ENCODE measurements at regions not wholly inside any gene's neighbourhood (a gene's known extent, or its start where the extent isn't known, plus 50 kb on each side); places are given as distances from the start of the nearest gene placed in this dataset.
A peak's percentile ranks its signal among the peaks of the same experiment; 100 is the strongest.
"Not testable (repeated sequence)": the region's sequence is repeated elsewhere in the genome, so short reads cannot be mapped to it uniquely, and the experiment has no call there.

DNA sequence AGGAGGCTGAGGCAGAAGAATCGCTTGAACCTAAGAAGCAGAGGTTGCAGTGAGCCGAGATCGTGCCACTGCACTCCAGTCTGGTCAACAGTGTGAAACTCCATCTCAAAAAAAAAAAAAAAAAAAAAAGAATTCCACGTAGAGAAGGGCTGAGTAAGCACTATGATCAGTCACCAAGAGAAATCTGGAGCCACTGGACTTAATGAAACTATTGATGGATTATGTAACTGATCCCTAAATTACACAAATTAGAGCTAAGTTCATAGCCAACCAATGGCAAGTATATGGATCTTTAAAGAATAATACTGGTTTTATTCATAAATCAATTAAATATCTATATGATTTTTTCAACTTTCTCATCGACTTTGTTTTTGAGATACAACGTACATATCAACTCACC lies 72.2 kb upstream of the ABLIM1 start:
- 91% methylated on average over 6 of the region's 6 CpGs for WGBS
- intact Hi-C loops (cut with DNase I) = no loop called here
- Histone ChIP-seq H3K9me3 (ENCODE audit: control insufficient read depth, low read length) (no peaks in the 10 kb centered on the region), H3K4me1 (ENCODE audit: control insufficient read depth, insufficient read depth, low read length) (peaks cover 5% of the 10 kb centered on the region), H3K27ac (ENCODE audit: low read length) (no peak overlapping the region), H3K27me3 (ENCODE audit: control insufficient read depth, insufficient read depth) (no peaks in the 10 kb centered on the region), H3K4me3 (ENCODE audit: low read length) (no peak overlapping the region)
- DNase-seq (no peak), ATAC-seq (no peak)

DNA sequence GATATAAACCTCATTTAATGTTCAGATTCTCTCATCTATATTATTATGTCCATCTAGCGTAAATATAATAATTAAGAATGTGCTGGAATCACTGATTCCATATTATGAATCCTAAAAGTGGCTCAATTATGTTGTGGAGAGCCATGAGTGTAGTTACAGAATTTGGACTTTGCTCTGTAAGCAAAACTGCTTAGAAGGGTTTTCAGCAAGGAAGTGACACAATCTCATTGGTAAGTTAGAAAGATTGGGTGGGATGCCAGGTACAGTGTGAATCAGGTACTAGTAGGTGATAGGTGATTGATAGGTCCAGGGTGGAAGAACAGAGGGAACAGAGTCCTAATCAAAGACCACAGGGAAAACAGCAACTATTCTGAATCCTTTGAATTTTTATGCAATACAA lies 74.9 kb upstream of the ABLIM1 start:
- no peak overlapping the region for H3K27ac ChIP-seq (ENCODE audit: low read length)
- no peak for ATAC-seq
- intact Hi-C loops (cut with DNase I) = no loop called here

DNA sequence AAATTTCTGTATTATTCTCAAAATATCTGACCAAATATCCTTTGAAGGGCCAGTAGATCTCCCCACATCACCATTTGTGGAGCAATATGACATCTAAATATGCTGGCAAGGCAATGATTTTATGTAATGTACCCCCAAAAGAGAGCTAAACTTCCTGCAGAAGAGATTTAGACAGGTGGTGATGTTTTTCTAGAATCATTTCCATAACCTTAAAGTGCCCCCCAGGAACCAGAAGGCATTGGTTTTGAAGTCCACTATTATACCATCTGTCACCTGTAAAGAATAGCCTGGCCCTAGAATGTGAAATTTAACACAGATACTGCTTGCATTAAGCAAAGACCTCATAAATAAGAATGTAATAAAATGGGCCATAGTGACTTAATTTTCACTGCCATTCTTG lies 77.9 kb upstream of the ABLIM1 start:
- Histone ChIP-seq H3K4me1 (ENCODE audit: control insufficient read depth, insufficient read depth, low read length) (peaks cover 3% of the 10 kb centered on the region), H3K4me3 (ENCODE audit: low read length) (no peak overlapping the region), H3K27me3 (ENCODE audit: control insufficient read depth, insufficient read depth) (no peaks in the 10 kb centered on the region), H3K27ac (ENCODE audit: low read length) (no peak overlapping the region), H3K9me3 (ENCODE audit: control insufficient read depth, low read length) (no peaks in the 10 kb centered on the region)
- DNase-seq (no peak), ATAC-seq (no peak)
- intact Hi-C loops (cut with DNase I) = no loop called here

More for the DNA sequence above, 74.9 kb upstream of the ABLIM1 start:
- DNase-seq = no peak
- H3K4me3 ChIP-seq (ENCODE audit: low read length) = no peak overlapping the region
- 98% methylated on average over 1 of the region's 1 CpG for WGBS
- no peaks in the 10 kb centered on the region for H3K27me3 ChIP-seq (ENCODE audit: control insufficient read depth, insufficient read depth)
- no peaks in the 10 kb centered on the region for H3K9me3 ChIP-seq (ENCODE audit: control insufficient read depth, low read length)
- peaks cover 3% of the 10 kb centered on the region for H3K4me1 ChIP-seq (ENCODE audit: control insufficient read depth, insufficient read depth, low read length)

DNA sequence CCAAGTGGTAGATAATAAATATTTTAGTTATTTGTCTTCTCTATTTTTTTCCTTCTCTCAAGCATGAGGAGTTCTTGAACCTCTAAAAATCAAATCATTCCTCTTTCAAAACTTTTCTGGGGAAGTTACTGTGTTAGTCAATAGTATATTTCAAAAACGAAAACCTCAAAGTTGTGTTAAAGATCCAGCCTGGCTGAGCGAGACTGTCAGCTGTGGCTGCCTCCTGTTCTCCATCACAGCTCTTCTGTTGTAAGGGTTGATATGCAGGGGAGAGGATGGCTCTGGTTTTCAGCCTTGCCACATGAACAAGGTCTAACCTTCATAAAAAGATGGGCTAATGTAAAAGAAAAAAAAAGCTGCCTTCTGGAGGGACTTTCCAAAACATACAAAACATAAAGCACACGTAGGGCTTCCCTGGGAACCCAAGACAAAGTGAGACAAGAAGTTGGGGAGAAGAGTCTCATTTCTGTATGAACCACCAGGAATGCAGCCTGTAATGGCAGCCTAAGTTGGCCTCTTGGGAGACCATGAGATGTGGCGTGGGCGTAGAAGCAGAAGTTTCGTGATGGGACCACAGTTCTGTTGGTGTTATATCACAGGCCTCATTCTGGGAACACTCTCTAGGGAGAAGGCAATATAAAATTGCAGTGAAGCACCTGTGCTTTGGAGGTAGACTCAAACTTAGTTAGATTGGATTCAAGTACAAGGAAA lies 77.9 kb upstream of the FHIP2A start:
- Histone ChIP-seq H3K4me1 (ENCODE audit: control insufficient read depth, insufficient read depth, low read length) (no peaks in the 10 kb centered on the region), H3K9me3 (ENCODE audit: control insufficient read depth, low read length) (no peaks in the 10 kb centered on the region), H3K27me3 (ENCODE audit: control insufficient read depth, insufficient read depth) (no peaks in the 10 kb centered on the region), H3K27ac (ENCODE audit: low read length) (no peak overlapping the region), H3K4me3 (ENCODE audit: low read length) (no peak overlapping the region)
- WGBS = 76% methylated on average over 6 of the region's 6 CpGs
- no peak for DNase-seq
- intact Hi-C loops (cut with DNase I) = no loop called here
- ATAC-seq = no peak

DNA sequence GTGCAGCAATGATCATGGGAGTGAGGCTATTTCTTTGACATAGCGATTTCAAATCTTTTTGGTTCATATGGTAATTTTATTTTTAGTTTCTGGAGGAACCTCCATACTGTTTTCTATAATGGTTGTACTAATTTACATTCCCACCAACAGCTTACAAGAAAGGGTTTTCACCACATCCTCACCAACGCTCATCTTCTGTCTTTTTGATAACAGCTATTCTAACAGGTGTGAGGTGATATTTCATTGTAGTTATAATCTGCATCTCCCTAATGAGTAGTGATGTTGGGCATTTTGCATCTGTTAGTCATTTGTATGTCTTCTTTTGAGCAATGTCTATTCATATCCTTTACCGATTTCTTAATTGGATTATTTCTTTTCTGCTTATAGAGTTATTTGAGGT lies 75.0 kb upstream of the FHIP2A start:
- WGBS = 81% methylated on average over 3 of the region's 3 CpGs
- intact Hi-C loops (cut with DNase I) = no loop called here
- ATAC-seq (no peak), DNase-seq (no peak)
- H3K4me1 ChIP-seq (ENCODE audit: control insufficient read depth, insufficient read depth, low read length) = peaks cover 3% of the 10 kb centered on the region
- no peaks in the 10 kb centered on the region for H3K9me3 ChIP-seq (ENCODE audit: control insufficient read depth, low read length)
- H3K27me3 ChIP-seq (ENCODE audit: control insufficient read depth, insufficient read depth) = no peaks in the 10 kb centered on the region
- H3K27ac ChIP-seq (ENCODE audit: low read length) = no peak overlapping the region
- no peak overlapping the region for H3K4me3 ChIP-seq (ENCODE audit: low read length)

DNA sequence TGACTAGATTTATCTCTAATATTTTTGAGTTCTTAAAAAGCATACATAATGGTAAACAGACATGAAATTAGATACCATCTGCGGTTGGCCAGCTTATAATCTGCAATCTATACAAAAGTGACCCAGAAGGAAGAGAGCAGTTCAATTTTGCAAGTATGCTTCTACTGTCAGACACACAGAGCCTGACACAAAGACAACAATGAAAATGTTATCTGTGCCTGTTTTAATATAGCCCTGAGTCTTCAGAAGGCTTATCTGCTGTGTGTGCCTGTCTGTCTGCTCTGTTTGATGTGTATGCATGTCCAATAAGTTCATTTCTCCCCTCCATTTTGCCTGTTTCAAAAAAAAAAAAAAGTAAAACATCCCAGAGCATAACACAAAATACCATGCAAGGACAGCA lies 73.3 kb upstream of the FHIP2A start:
- DNase-seq = no peak
- Histone ChIP-seq H3K27ac (ENCODE audit: low read length) (no peak overlapping the region), H3K9me3 (ENCODE audit: control insufficient read depth, low read length) (no peaks in the 10 kb centered on the region), H3K4me3 (ENCODE audit: low read length) (no peak overlapping the region), H3K27me3 (ENCODE audit: control insufficient read depth, insufficient read depth) (no peaks in the 10 kb centered on the region), H3K4me1 (ENCODE audit: control insufficient read depth, insufficient read depth, low read length) (peaks cover 5% of the 10 kb centered on the region)
- ATAC-seq = peak in 1 of 2 donors; percentile 42
- 65% methylated on average over 1 of the region's 1 CpG for WGBS
- intact Hi-C loops (cut with DNase I) = no loop called here

DNA sequence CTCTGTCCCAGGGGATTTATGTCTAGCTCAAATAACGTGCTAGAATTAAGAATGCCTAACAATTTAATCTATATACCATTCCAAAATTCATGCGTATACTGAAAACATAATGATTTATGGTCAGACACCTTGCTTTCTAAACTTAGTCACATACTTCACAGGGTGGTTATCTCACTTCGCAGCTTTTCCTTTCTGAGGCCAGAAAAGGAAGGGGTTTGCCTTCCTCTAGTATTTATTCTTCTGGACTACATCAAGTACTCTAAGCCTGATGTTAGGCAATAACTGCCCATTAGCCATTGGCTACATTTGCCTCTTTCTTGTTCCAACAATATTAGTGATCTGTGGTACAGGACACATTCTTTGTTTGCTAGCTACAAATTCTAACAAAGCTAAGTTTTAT lies 72.6 kb upstream of the FHIP2A start:
- intact Hi-C loops (cut with DNase I) = no loop called here
- peak; percentile 85 to 95 for ATAC-seq
- Histone ChIP-seq H3K4me1 (ENCODE audit: control insufficient read depth, insufficient read depth, low read length) (peaks cover 7% of the 10 kb centered on the region), H3K27me3 (ENCODE audit: control insufficient read depth, insufficient read depth) (no peaks in the 10 kb centered on the region), H3K27ac (ENCODE audit: low read length) (peak overlapping the region; percentile 89), H3K4me3 (ENCODE audit: low read length) (no peak overlapping the region), H3K9me3 (ENCODE audit: control insufficient read depth, low read length) (no peaks in the 10 kb centered on the region)
- 24% methylated on average over 3 of the region's 3 CpGs for WGBS
- no peak for DNase-seq

DNA sequence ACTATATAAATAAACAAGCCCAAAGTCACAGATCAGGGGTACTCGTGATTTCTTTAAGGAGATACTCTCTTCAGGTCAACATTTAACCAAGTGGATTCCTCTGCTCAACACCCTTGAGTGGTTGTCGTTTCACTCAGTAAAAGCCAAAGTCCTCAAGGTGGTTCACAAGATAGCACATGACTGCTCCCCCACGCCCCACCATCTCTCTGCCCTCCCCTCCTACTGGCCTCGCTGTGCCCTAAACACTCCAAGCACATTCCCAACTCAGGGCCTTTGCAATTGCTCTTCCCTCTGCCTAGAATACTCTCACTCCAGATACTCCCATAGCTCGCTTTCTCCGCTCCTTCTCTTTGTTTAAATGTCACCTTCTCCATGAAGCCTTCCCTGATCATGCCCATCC lies 72.1 kb upstream of the FHIP2A start:
- H3K4me1 ChIP-seq (ENCODE audit: control insufficient read depth, insufficient read depth, low read length) = peaks cover 7% of the 10 kb centered on the region
- H3K9me3 ChIP-seq (ENCODE audit: control insufficient read depth, low read length) = no peaks in the 10 kb centered on the region
- intact Hi-C loops (cut with DNase I) = no loop called here
- peak overlapping the region; percentile 78 for H3K27ac ChIP-seq (ENCODE audit: low read length)
- 64% methylated on average over 6 of the region's 6 CpGs for WGBS
- no peak overlapping the region for H3K4me3 ChIP-seq (ENCODE audit: low read length)
- H3K27me3 ChIP-seq (ENCODE audit: control insufficient read depth, insufficient read depth) = no peaks in the 10 kb centered on the region
- ATAC-seq (peak in 1 of 2 donors; percentile 34), DNase-seq (no peak)

DNA sequence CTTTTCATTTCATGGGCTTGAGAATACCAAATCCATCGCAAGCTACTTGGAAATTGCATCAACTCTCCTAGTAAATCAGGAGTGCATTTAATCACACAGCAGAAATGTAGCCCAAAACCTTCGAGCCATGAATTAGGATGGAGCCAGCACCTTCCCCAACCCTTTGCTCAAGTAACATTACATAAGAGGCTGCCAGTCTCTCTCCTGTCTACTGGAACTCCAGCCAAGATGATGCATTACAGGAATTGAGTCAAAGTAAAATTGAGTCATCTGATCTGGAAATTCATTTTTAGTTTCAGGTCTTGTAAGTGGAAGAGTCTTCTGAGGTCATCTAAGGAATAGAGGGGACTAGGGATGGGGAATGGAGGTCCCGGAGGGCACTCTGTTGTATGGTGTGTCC lies 69.7 kb upstream of the FHIP2A start:
- intact Hi-C loops (cut with DNase I) = no loop called here
- no peak overlapping the region for H3K4me3 ChIP-seq (ENCODE audit: low read length)
- H3K27me3 ChIP-seq (ENCODE audit: control insufficient read depth, insufficient read depth) = no peaks in the 10 kb centered on the region
- 87% methylated on average over 3 of the region's 3 CpGs for WGBS
- H3K27ac ChIP-seq (ENCODE audit: low read length) = no peak overlapping the region
- peaks cover 11% of the 10 kb centered on the region for H3K4me1 ChIP-seq (ENCODE audit: control insufficient read depth, insufficient read depth, low read length)
- DNase-seq (no peak), ATAC-seq (no peak)
- no peaks in the 10 kb centered on the region for H3K9me3 ChIP-seq (ENCODE audit: control insufficient read depth, low read length)

DNA sequence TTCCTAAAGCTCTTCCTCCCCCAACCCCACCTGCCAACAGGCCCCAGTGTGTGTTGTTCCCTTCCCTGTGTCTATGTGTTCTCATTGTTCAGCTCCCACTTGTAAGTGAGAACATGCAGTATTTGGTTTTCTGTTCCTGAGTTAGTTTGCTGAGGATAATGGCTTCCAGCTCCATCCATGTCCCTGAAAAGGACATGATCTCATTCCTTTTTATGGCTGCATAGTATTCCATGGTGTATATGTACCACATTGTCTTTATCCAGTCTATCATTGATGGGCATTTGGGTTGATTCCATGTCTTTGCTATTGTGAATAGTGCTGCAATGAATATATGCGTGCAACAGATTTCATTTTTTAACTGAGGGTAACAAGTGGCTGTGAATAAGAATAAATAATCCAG lies 69.0 kb upstream of the FHIP2A start:
- DNase-seq; intact Hi-C loops (cut with DNase I); H3K27me3 ChIP-seq (ENCODE audit: control insufficient read depth, insufficient read depth); H3K9me3 ChIP-seq (ENCODE audit: control insufficient read depth, low read length); H3K27ac ChIP-seq (ENCODE audit: low read length); ATAC-seq; H3K4me3 ChIP-seq (ENCODE audit: low read length): not testable (repeated sequence)
- WGBS = 60% methylated on average over 1 of the region's 1 CpG
- peaks cover 11% of the 10 kb centered on the region for H3K4me1 ChIP-seq (ENCODE audit: control insufficient read depth, insufficient read depth, low read length)

DNA sequence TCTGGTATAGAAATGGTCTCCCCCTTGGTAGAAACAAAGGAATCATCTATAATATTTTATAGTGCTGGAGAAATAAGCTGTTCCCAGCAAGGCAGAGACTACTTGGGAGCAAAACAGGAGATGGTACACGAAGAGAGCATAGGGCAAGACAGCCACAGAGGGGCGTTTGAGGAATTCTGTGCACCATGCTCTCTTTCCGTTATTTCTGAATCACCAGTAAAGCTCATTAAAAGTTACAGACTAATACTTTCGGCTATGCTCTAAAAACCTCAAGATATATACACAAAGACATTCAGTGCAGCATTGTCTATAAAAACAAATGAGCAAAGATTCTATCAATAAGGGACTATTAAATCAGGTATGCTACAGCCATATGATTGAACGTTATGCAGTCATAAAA lies 68.5 kb upstream of the FHIP2A start:
- Histone ChIP-seq H3K9me3 (ENCODE audit: control insufficient read depth, low read length) (no peaks in the 10 kb centered on the region), H3K4me1 (ENCODE audit: control insufficient read depth, insufficient read depth, low read length) (peaks cover 14% of the 10 kb centered on the region), H3K27me3 (ENCODE audit: control insufficient read depth, insufficient read depth) (no peaks in the 10 kb centered on the region), H3K27ac (ENCODE audit: low read length) (no peak overlapping the region), H3K4me3 (ENCODE audit: low read length) (no peak overlapping the region)
- ATAC-seq (no peak), DNase-seq (no peak)
- intact Hi-C loops (cut with DNase I) = no loop called here
- WGBS = 80% methylated on average over 5 of the region's 5 CpGs

Measured in right cardiac atrium (tissue), 5 donors.